Adipocyte (in vitro differentiated cells): ENCODE measurements at regions not wholly inside any gene's neighbourhood (a gene's known extent, or its start where the extent isn't known, plus 50 kb on each side); places are given as distances from the start of the nearest gene placed in this dataset.

ENCODE experiments used
- DNase-seq: peaks from one replicate; pipeline ENCODE4 v3.0.0-alpha.2; 2015; ENCODE audit warnings: low read depth
- H3K27me3 ChIP-seq: replicated peaks from 2 replicates; pipeline ENCODE4 v1.7.0; 2013; ENCODE audit warnings: mild to moderate bottlenecking, low read length, moderate library complexity; ENCODE audit not compliant: control insufficient read depth, insufficient read depth
- H3K36me3 ChIP-seq: 2 replicates; pipeline ENCODE4 v1.7.0; 2013; ENCODE audit warnings: low read length, mild to moderate bottlenecking, moderate library complexity; ENCODE audit not compliant: control insufficient read depth, insufficient read depth, severe bottlenecking
- H3K4me1 ChIP-seq: 2 replicates; pipeline ENCODE4 v1.7.0; 2013; ENCODE audit warnings: mild to moderate bottlenecking, low read length, moderate library complexity; ENCODE audit not compliant: control insufficient read depth, insufficient read depth
- H3K4me3 ChIP-seq: 2 replicates; pipeline ENCODE4 v1.7.0; 2013; ENCODE audit warnings: mild to moderate bottlenecking, low read length, moderate library complexity
- H3K9ac ChIP-seq: 2 replicates; pipeline ENCODE4 v1.7.0; 2013; ENCODE audit warnings: mild to moderate bottlenecking, low read length, moderate library complexity
- H3K9me3 ChIP-seq: 2 replicates; pipeline ENCODE4 v1.7.0; 2013; ENCODE audit warnings: mild to moderate bottlenecking, low read length, moderate library complexity; ENCODE audit not compliant: control insufficient read depth

- Histone ChIP-seq H3K4me3 (no peak overlapping the region), H3K4me1 (no peaks in the 10 kb centered on the region), H3K36me3 (no peaks in the 10 kb centered on the region), H3K27me3 (no peaks in the 10 kb centered on the region), H3K9me3 (no peaks in the 10 kb centered on the region), H3K9ac (no peak overlapping the region)
- DNase-seq, result no peak
These were observed 225.1 kb upstream of the MPPED2 start for GRCh38 chr11:30811226-30811755.

- Histone ChIP-seq H3K36me3 (no peaks in the 10 kb centered on the region), H3K4me1 (no peaks in the 10 kb centered on the region), H3K9ac (no peak overlapping the region), H3K9me3 (no peaks in the 10 kb centered on the region), H3K4me3 (no peak overlapping the region), H3K27me3 (no peaks in the 10 kb centered on the region)
- DNase-seq, result no peak
These were observed 224.0 kb upstream of the MPPED2 start for GRCh38 chr11:30810116-30810515.

GRCh38 chr11:30801357-30801756 is 215.2 kb upstream of the MPPED2 start:
- no peaks in the 10 kb centered on the region for H3K9me3 ChIP-seq
- no peak for DNase-seq
- H3K4me3 ChIP-seq, result no peak overlapping the region
- no peaks in the 10 kb centered on the region for H3K27me3 ChIP-seq
- no peaks in the 10 kb centered on the region for H3K4me1 ChIP-seq
- no peaks in the 10 kb centered on the region for H3K36me3 ChIP-seq
- no peak overlapping the region for H3K9ac ChIP-seq

GRCh38 chr11:30800904-30801303 is 214.8 kb upstream of the MPPED2 start:
- Histone ChIP-seq H3K36me3 (no peaks in the 10 kb centered on the region), H3K27me3 (no peaks in the 10 kb centered on the region), H3K4me1 (no peaks in the 10 kb centered on the region), H3K9me3 (no peaks in the 10 kb centered on the region), H3K4me3 (no peak overlapping the region), H3K9ac (no peak overlapping the region)
- DNase-seq, result no peak

- Histone ChIP-seq H3K4me1 (no peaks in the 10 kb centered on the region), H3K36me3 (no peaks in the 10 kb centered on the region), H3K9ac (no peak overlapping the region), H3K9me3 (no peaks in the 10 kb centered on the region), H3K27me3 (no peaks in the 10 kb centered on the region), H3K4me3 (no peak overlapping the region)
- DNase-seq, result no peak
These were observed 212.5 kb upstream of the MPPED2 start for GRCh38 chr11:30798547-30799236.

GRCh38 chr11:30789270-30789669 is 203.1 kb upstream of the MPPED2 start:
- Histone ChIP-seq H3K4me1 (peaks cover 19% of the 10 kb centered on the region), H3K36me3 (no peaks in the 10 kb centered on the region), H3K9ac (no peak overlapping the region), H3K4me3 (no peak overlapping the region), H3K27me3 (no peaks in the 10 kb centered on the region), H3K9me3 (no peaks in the 10 kb centered on the region)
- DNase-seq, result no peak

- no peak for DNase-seq
- Histone ChIP-seq H3K27me3 (no peaks in the 10 kb centered on the region), H3K36me3 (no peaks in the 10 kb centered on the region), H3K9ac (no peak overlapping the region), H3K4me3 (no peak overlapping the region), H3K4me1 (peaks cover 19% of the 10 kb centered on the region), H3K9me3 (no peaks in the 10 kb centered on the region)
These were observed 202.7 kb upstream of the MPPED2 start for GRCh38 chr11:30788849-30789248.

- no peaks in the 10 kb centered on the region for H3K9me3 ChIP-seq
- H3K9ac ChIP-seq, result no peak overlapping the region
- no peak for DNase-seq
- no peak overlapping the region for H3K4me3 ChIP-seq
- H3K4me1 ChIP-seq, result peaks cover 19% of the 10 kb centered on the region
- H3K36me3 ChIP-seq, result no peaks in the 10 kb centered on the region
- H3K27me3 ChIP-seq, result no peaks in the 10 kb centered on the region
These were observed 200.3 kb upstream of the MPPED2 start for GRCh38 chr11:30786256-30787110.

- no peaks in the 10 kb centered on the region for H3K9me3 ChIP-seq
- H3K4me3 ChIP-seq, result no peak overlapping the region
- no peaks in the 10 kb centered on the region for H3K27me3 ChIP-seq
- no peak for DNase-seq
- no peaks in the 10 kb centered on the region for H3K36me3 ChIP-seq
- no peaks in the 10 kb centered on the region for H3K4me1 ChIP-seq
- H3K9ac ChIP-seq, result no peak overlapping the region
These were observed 192.4 kb upstream of the MPPED2 start for GRCh38 chr11:30778596-30778995.

GRCh38 chr11:30775233-30775522 is 189.0 kb upstream of the MPPED2 start:
- Histone ChIP-seq H3K4me3 (no peak overlapping the region), H3K9ac (no peak overlapping the region), H3K4me1 (no peaks in the 10 kb centered on the region), H3K36me3 (no peaks in the 10 kb centered on the region), H3K27me3 (peaks cover 9% of the 10 kb centered on the region), H3K9me3 (no peaks in the 10 kb centered on the region)
- DNase-seq, result no peak

GRCh38 chr11:30774496-30775232 is 188.5 kb upstream of the MPPED2 start:
- no peaks in the 10 kb centered on the region for H3K9me3 ChIP-seq
- H3K36me3 ChIP-seq, result no peaks in the 10 kb centered on the region
- no peaks in the 10 kb centered on the region for H3K4me1 ChIP-seq
- H3K9ac ChIP-seq, result no peak overlapping the region
- DNase-seq, result no peak
- H3K4me3 ChIP-seq, result no peak overlapping the region
- peaks cover 9% of the 10 kb centered on the region for H3K27me3 ChIP-seq
